ENCODE measurements at regions not wholly inside any gene's neighbourhood (a gene's known extent, or its start where the extent isn't known, plus 50 kb on each side); places are given as distances from the start of the nearest gene placed in this dataset.

- no peak overlapping the region for H3K4me3 ChIP-seq
- no peaks in the 10 kb centered on the region for H3K27me3 ChIP-seq
- TF ChIP-seq CTCF (IDR thresholded peaks at IDR 0.05) (no peak), POLR2A (IDR thresholded peaks at IDR 0.05) (no peak)
- DNase-seq, result no peak
- H3K9me3 ChIP-seq, result no peaks in the 10 kb centered on the region
- no peaks in the 10 kb centered on the region for H3K36me3 ChIP-seq
- no peak overlapping the region for H3K27ac ChIP-seq
- H3K4me1 ChIP-seq, result no peaks in the 10 kb centered on the region
Observed at GRCh38 chr9:1938135-1938534, 77.0 kb upstream of the SMARCA2 start.

- Histone ChIP-seq H3K4me3 (no peak overlapping the region), H3K4me1 (no peaks in the 10 kb centered on the region), H3K27ac (no peak overlapping the region), H3K9me3 (no peaks in the 10 kb centered on the region), H3K36me3 (no peaks in the 10 kb centered on the region), H3K27me3 (no peaks in the 10 kb centered on the region)
- DNase-seq, result no peak
- TF ChIP-seq POLR2A (IDR thresholded peaks at IDR 0.05) (no peak), CTCF (IDR thresholded peaks at IDR 0.05) (no peak)
Observed at GRCh38 chr9:1938675-1939170, 76.4 kb upstream of the SMARCA2 start.

- no peak overlapping the region for H3K27ac ChIP-seq
- DNase-seq, result no peak
- TF ChIP-seq CTCF (IDR thresholded peaks at IDR 0.05), result no peak
- no peak for TF ChIP-seq POLR2A (IDR thresholded peaks at IDR 0.05)
- no peak overlapping the region for H3K4me3 ChIP-seq
- H3K9me3 ChIP-seq, result no peaks in the 10 kb centered on the region
- H3K4me1 ChIP-seq, result no peaks in the 10 kb centered on the region
- no peaks in the 10 kb centered on the region for H3K36me3 ChIP-seq
- no peaks in the 10 kb centered on the region for H3K27me3 ChIP-seq
Observed at GRCh38 chr9:1939466-1939865, 75.7 kb upstream of the SMARCA2 start.

- no peak overlapping the region for H3K4me3 ChIP-seq
- no peaks in the 10 kb centered on the region for H3K27me3 ChIP-seq
- no peaks in the 10 kb centered on the region for H3K9me3 ChIP-seq
- peak in 2 of 3 donors; percentile 22 to 52 for DNase-seq
- H3K27ac ChIP-seq, result no peak overlapping the region
- H3K36me3 ChIP-seq, result no peaks in the 10 kb centered on the region
- TF ChIP-seq CTCF (IDR thresholded peaks at IDR 0.05) (peak in 5 of 6 experiments; percentile 2 to 61 (median 39)), POLR2A (IDR thresholded peaks at IDR 0.05) (no peak)
- no peaks in the 10 kb centered on the region for H3K4me1 ChIP-seq
Observed at GRCh38 chr9:1939926-1940368, 75.2 kb upstream of the SMARCA2 start.

- Histone ChIP-seq H3K27ac (no peak overlapping the region), H3K27me3 (no peaks in the 10 kb centered on the region), H3K4me3 (no peak overlapping the region), H3K4me1 (no peaks in the 10 kb centered on the region), H3K36me3 (no peaks in the 10 kb centered on the region), H3K9me3 (no peaks in the 10 kb centered on the region)
- DNase-seq, result no peak
- TF ChIP-seq CTCF (IDR thresholded peaks at IDR 0.05) (peak in 1 of 6 experiments; percentile 10), POLR2A (IDR thresholded peaks at IDR 0.05) (no peak)
Observed at GRCh38 chr9:1941989-1942388, 73.2 kb upstream of the SMARCA2 start.

Measured in Peyer's patch (tissue), 4 donors.